ENCODE measurements at regions not wholly inside any gene's neighbourhood (a gene's known extent, or its start where the extent isn't known, plus 50 kb on each side); places are given as distances from the start of the nearest gene placed in this dataset.

GRCh38 chr3:159113221-159113875, 311.5 kb downstream of the MFSD1 start:
- TF ChIP-seq CTCF (IDR thresholded peaks at IDR 0.05) (no peak), EP300 (IDR thresholded peaks at IDR 0.05) (no peak)
